IgD-negative memory B cell (primary cell): ENCODE measurements at regions not wholly inside any gene's neighbourhood (a gene's known extent, or its start where the extent isn't known, plus 50 kb on each side); places are given as distances from the start of the nearest gene placed in this dataset.
"Not testable (repeated sequence)": the region's sequence is repeated elsewhere in the genome, so short reads cannot be mapped to it uniquely, and the experiment has no call there.

Experiments used
- H3K27ac Mint-ChIP-seq, 3 donors: one replicate each; pipeline ENCODE4 v1.8.0; 2020 to 2022; ENCODE audit warnings: mild to moderate bottlenecking in 3 of 3, mixed read lengths in 3 of 3, moderate library complexity in 1 of 3
- H3K27me3 Mint-ChIP-seq: one replicate; pipeline ENCODE4 v1.8.0; 2021; ENCODE audit warnings: mixed read lengths
- H3K36me3 Mint-ChIP-seq: one replicate; pipeline ENCODE4 v1.8.0; 2020; ENCODE audit warnings: mild to moderate bottlenecking, mixed read lengths
- H3K4me1 Mint-ChIP-seq, 3 donors: one replicate each; pipeline ENCODE4 v1.8.0; 2020 to 2022; ENCODE audit warnings: mixed read lengths in 3 of 3, mild to moderate bottlenecking in 1 of 3
- H3K4me3 Mint-ChIP-seq, 4 donors: one replicate each; pipeline ENCODE4 v1.8.0; 2020 to 2022; ENCODE audit warnings: mild to moderate bottlenecking in 4 of 4, mixed read lengths in 4 of 4, moderate library complexity in 3 of 4
- H3K9me3 Mint-ChIP-seq, 3 donors: one replicate each; pipeline ENCODE4 v1.8.0; 2020 to 2021; ENCODE audit warnings: mixed read lengths in 3 of 3, mild to moderate bottlenecking in 1 of 3

GRCh38 chr11:88061111-88061510 lies 114.1 kb downstream of the RAB38 start:
- no peaks in the 10 kb centered on the region for H3K27me3 Mint-ChIP-seq
- H3K27ac Mint-ChIP-seq = no peak overlapping the region
- H3K9me3 Mint-ChIP-seq = no peaks in the 10 kb centered on the region
- H3K4me3 Mint-ChIP-seq = no peak overlapping the region
- H3K4me1 Mint-ChIP-seq = no peaks in the 10 kb centered on the region
- H3K36me3 Mint-ChIP-seq = no peaks in the 10 kb centered on the region

GRCh38 chr11:88059326-88059725 lies 115.9 kb downstream of the RAB38 start:
- no peaks in the 10 kb centered on the region for H3K9me3 Mint-ChIP-seq
- no peak overlapping the region for H3K4me3 Mint-ChIP-seq
- no peaks in the 10 kb centered on the region for H3K4me1 Mint-ChIP-seq
- H3K27ac Mint-ChIP-seq = no peak overlapping the region
- H3K27me3 Mint-ChIP-seq = no peaks in the 10 kb centered on the region
- H3K36me3 Mint-ChIP-seq = no peaks in the 10 kb centered on the region

GRCh38 chr11:88051396-88051795 lies 123.8 kb downstream of the RAB38 start:
- Mint-ChIP-seq H3K4me3 (no peak overlapping the region), H3K4me1 (no peaks in the 10 kb centered on the region), H3K27ac (no peak overlapping the region), H3K36me3 (no peaks in the 10 kb centered on the region), H3K27me3 (no peaks in the 10 kb centered on the region), H3K9me3 (no peaks in the 10 kb centered on the region)

GRCh38 chr11:88050247-88050646 lies 125.0 kb downstream of the RAB38 start:
- no peaks in the 10 kb centered on the region for H3K36me3 Mint-ChIP-seq
- no peaks in the 10 kb centered on the region for H3K9me3 Mint-ChIP-seq
- H3K27me3 Mint-ChIP-seq = no peaks in the 10 kb centered on the region
- no peaks in the 10 kb centered on the region for H3K4me1 Mint-ChIP-seq
- H3K4me3 Mint-ChIP-seq = no peak overlapping the region
- H3K27ac Mint-ChIP-seq = no peak overlapping the region

- not testable (repeated sequence) for H3K36me3 Mint-ChIP-seq, H3K27ac Mint-ChIP-seq, H3K9me3 Mint-ChIP-seq, H3K4me3 Mint-ChIP-seq, H3K27me3 Mint-ChIP-seq, H3K4me1 Mint-ChIP-seq
Observed at GRCh38 chr11:88045288-88045687, 130.0 kb downstream of the RAB38 start.

- not testable (repeated sequence) for H3K4me1 Mint-ChIP-seq, H3K36me3 Mint-ChIP-seq, H3K9me3 Mint-ChIP-seq, H3K4me3 Mint-ChIP-seq, H3K27me3 Mint-ChIP-seq
- H3K27ac Mint-ChIP-seq = peak overlapping the region in 1 of 3 donors; percentile 35
Observed at GRCh38 chr11:88044658-88045057, 130.6 kb downstream of the RAB38 start.

GRCh38 chr11:88043149-88043548 lies 132.1 kb downstream of the RAB38 start:
- Mint-ChIP-seq H3K9me3 (no peaks in the 10 kb centered on the region), H3K27me3 (peaks cover 4% of the 10 kb centered on the region), H3K4me1 (no peaks in the 10 kb centered on the region), H3K27ac (no peak overlapping the region), H3K36me3 (no peaks in the 10 kb centered on the region), H3K4me3 (no peak overlapping the region)

GRCh38 chr11:88042647-88043046 lies 132.6 kb downstream of the RAB38 start:
- no peaks in the 10 kb centered on the region for H3K36me3 Mint-ChIP-seq
- H3K27me3 Mint-ChIP-seq = peaks cover 4% of the 10 kb centered on the region
- no peak overlapping the region for H3K27ac Mint-ChIP-seq
- H3K4me1 Mint-ChIP-seq = no peaks in the 10 kb centered on the region
- no peak overlapping the region for H3K4me3 Mint-ChIP-seq
- no peaks in the 10 kb centered on the region for H3K9me3 Mint-ChIP-seq

- no peaks in the 10 kb centered on the region for H3K4me1 Mint-ChIP-seq
- H3K27ac Mint-ChIP-seq = no peak overlapping the region
- H3K27me3 Mint-ChIP-seq = peaks cover 4% of the 10 kb centered on the region
- H3K36me3 Mint-ChIP-seq = no peaks in the 10 kb centered on the region
- H3K4me3 Mint-ChIP-seq = no peak overlapping the region
- no peaks in the 10 kb centered on the region for H3K9me3 Mint-ChIP-seq
Observed at GRCh38 chr11:88042238-88042637, 133.0 kb downstream of the RAB38 start.

- H3K4me1 Mint-ChIP-seq = no peaks in the 10 kb centered on the region
Observed at GRCh38 chr11:88041679-88042078, 133.6 kb downstream of the RAB38 start.

GRCh38 chr11:88040148-88040496 lies 135.1 kb downstream of the RAB38 start:
- H3K9me3 Mint-ChIP-seq = no peaks in the 10 kb centered on the region
- no peak overlapping the region for H3K4me3 Mint-ChIP-seq
- no peaks in the 10 kb centered on the region for H3K4me1 Mint-ChIP-seq
- no peaks in the 10 kb centered on the region for H3K36me3 Mint-ChIP-seq
- no peak overlapping the region for H3K27ac Mint-ChIP-seq
- H3K27me3 Mint-ChIP-seq = peaks cover 4% of the 10 kb centered on the region

More at GRCh38 chr11:88041679-88042078, 133.6 kb downstream of the RAB38 start:
- Mint-ChIP-seq H3K4me3 (no peak overlapping the region), H3K9me3 (no peaks in the 10 kb centered on the region), H3K27me3 (peaks cover 4% of the 10 kb centered on the region), H3K27ac (no peak overlapping the region), H3K36me3 (no peaks in the 10 kb centered on the region)

- Mint-ChIP-seq H3K36me3 (no peaks in the 10 kb centered on the region), H3K27ac (no peak overlapping the region), H3K4me3 (no peak overlapping the region), H3K9me3 (peaks cover 0 to under 1% (median 0%) of the 10 kb centered on the region in 3 donors), H3K27me3 (peaks cover 4% of the 10 kb centered on the region), H3K4me1 (no peaks in the 10 kb centered on the region)
Observed at GRCh38 chr11:88039476-88040147, 135.6 kb downstream of the RAB38 start.

- H3K27me3 Mint-ChIP-seq = peaks cover 4% of the 10 kb centered on the region
- no peak overlapping the region for H3K27ac Mint-ChIP-seq
- no peak overlapping the region for H3K4me3 Mint-ChIP-seq
- H3K36me3 Mint-ChIP-seq = no peaks in the 10 kb centered on the region
- no peaks in the 10 kb centered on the region for H3K4me1 Mint-ChIP-seq
- peaks cover 0 to 2% (median 0%) of the 10 kb centered on the region in 3 donors for H3K9me3 Mint-ChIP-seq
Observed at GRCh38 chr11:88038063-88038462, 137.2 kb downstream of the RAB38 start.

GRCh38 chr11:88036701-88037100 lies 138.5 kb downstream of the RAB38 start:
- Mint-ChIP-seq H3K27me3 (peaks cover 4% of the 10 kb centered on the region), H3K36me3 (no peaks in the 10 kb centered on the region), H3K4me3 (no peak overlapping the region), H3K27ac (no peak overlapping the region), H3K4me1 (no peaks in the 10 kb centered on the region), H3K9me3 (peaks cover 0 to 2% (median 0%) of the 10 kb centered on the region in 3 donors)

GRCh38 chr11:88035271-88035670 lies 140.0 kb downstream of the RAB38 start:
- H3K36me3 Mint-ChIP-seq = no peaks in the 10 kb centered on the region
- no peak overlapping the region for H3K27ac Mint-ChIP-seq
- peaks cover 3% of the 10 kb centered on the region for H3K27me3 Mint-ChIP-seq
- no peaks in the 10 kb centered on the region for H3K4me1 Mint-ChIP-seq
- peaks cover 0 to 4% (median 0%) of the 10 kb centered on the region in 3 donors for H3K9me3 Mint-ChIP-seq
- H3K4me3 Mint-ChIP-seq = no peak overlapping the region

- H3K9me3 Mint-ChIP-seq = no peaks in the 10 kb centered on the region
- H3K4me1 Mint-ChIP-seq = no peaks in the 10 kb centered on the region
- no peaks in the 10 kb centered on the region for H3K36me3 Mint-ChIP-seq
- no peak overlapping the region for H3K4me3 Mint-ChIP-seq
- H3K27ac Mint-ChIP-seq = no peak overlapping the region
- peaks cover 1% of the 10 kb centered on the region for H3K27me3 Mint-ChIP-seq
Observed at GRCh38 chr11:88017666-88018065, 157.6 kb downstream of the RAB38 start.
